GM11168 (cell line): ENCODE measurements at regions not wholly inside any gene's neighbourhood (a gene's known extent, or its start where the extent isn't known, plus 50 kb on each side); places are given as distances from the start of the nearest gene placed in this dataset.
"Not testable (repeated sequence)": the region's sequence is repeated elsewhere in the genome, so short reads cannot be mapped to it uniquely, and the experiment has no call there.

Experiments
- in situ Hi-C: fragments of 300-500 bp; cut with MboI; formaldehyde crosslinking; loops from one replicate; pipeline ENCODE4 v1.12.0; 2022; ENCODE audit warnings: low sequenced_read_pairs; ENCODE audit not compliant: unreplicated experiment

DNA sequence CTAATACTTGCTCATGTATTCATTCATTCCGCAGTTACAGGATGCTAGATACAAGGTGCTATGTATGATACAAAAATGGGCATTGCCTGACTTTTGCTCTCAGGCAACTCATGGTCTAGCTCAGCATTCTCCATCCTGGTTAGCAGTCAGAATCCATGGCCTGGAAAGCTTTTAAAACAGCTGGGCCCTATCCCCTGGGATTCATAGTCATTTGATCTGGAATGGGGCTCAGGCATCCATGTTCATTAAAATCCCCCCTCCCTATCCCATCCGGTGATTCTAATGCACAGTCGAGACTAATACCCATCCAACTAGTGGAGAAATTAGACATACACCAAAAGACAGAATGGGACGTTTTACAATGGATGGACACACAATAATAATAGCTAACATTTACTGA, 104.1 kb upstream of the TMEM132E start:
- in situ Hi-C loops: no loop called here

DNA sequence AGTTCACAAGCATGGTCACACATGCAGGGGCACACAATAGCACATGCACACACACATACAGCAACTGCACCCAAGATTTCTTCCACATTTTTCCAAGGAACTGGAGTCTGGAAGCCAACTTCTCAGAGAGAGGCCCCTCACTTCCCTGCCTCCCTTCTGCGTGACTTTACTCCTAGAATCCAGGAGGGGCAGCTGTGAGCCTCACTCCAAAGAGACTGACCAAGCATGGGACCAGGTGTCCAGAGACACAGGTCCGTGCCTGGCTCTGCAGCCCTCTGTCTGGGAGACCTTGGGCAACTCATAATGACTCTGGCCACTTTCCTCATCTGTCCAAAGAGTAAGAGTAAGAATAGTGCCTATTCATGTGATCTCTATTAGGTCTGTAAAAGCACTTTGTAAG, 104.7 kb upstream of the TMEM132E start:
- in situ Hi-C loops: no loop called here

DNA sequence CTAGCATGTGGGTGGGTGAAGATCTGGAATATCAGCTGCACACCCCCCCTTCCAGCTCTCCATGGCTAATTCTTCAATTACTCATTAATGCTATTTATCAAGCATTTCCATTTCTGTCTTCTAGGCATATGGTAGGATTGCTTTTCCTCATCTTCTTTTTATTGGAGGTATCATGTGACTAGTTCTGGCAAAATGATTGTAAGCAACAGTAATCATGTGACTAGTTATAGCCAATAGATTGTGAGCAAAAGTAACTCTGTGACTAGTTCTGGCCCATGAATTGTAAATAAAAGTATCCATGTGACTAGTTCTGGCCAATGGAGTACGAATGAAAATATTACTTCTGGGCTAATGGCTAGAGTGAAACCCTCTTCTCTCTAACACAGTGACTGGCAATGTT, 107.0 kb upstream of the TMEM132E start:
- in situ Hi-C loops: no loop called here

DNA sequence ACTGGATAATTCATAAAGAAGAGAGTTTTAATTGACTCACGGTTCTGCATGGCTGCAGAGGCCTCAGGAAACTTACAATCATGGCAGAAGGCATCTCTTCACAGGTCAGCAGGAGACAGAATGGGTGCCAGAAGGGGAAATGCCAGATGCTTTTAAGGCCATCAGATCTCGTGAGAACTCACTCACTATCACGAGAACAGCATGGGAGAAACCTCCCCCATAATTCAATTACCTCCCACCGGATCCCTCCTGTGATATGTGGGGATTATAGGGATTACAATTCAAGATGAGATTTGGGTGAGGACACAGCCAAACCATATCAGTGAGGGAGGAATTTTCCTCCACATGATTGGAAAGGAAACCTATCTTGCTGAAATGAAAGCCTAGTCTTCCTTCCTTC, 108.1 kb upstream of the TMEM132E start:
- in situ Hi-C loops: not testable (repeated sequence)

DNA sequence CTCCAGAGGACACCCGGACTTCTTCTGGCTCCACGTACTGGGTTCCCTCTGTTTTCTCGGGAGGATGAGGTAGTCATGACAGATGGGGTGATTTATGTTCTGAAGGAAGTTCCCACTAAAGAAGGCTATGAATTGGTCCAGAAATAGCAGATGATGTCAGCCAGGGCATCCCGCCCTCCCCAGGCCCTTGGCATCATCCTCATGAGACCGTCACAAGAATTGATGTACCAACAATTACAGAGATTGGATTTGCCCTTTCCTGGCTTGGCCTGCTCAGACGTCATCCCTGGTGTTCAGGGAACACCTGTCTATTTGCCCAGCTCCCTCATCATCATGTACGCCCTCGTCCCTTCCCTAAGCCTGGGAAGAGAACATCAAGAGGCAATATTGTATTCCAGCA, 102.8 kb upstream of the CCL1 start:
- in situ Hi-C loops: no loop called here

DNA sequence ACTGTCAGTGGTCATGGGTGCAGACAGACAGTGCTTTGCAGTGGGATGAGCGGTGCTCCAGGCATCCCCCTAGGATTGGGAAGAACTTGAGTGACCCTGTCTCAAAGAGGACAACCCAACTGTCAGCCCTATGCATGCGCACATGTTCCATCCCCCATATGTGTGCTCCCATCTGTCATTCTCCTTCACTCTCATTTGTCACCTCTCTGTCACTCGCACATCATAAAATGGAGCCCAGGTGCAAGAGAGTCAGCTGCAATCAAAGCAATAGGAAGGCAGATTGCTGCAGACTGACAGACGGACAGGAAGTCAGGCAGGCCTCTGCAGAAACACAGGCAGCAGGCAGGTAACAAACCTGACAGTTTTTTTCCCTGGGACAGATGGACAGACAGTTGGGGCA, 101.8 kb upstream of the CCL1 start:
- in situ Hi-C loops: no loop called here

DNA sequence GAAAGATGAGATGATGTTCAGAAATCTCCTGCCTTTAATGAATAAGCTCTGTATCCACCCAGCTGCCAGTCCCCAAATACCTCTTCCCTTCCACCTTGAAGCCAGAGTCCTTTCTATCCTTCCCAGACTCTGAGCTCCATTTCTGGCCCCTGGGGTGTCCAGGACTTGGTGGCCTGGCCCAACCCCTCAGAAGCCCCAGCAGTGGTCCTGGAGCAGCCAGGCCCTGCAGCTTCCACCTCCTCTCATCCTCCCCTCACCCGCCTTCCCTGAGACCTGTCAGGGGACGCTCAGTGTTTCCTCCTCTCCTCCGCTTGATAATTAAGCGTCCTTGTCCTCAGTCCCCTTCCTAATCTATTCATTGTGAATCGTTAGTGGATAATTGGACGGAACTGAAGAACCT, 95.2 kb upstream of the CCL1 start:
- in situ Hi-C loops: no loop called here

DNA sequence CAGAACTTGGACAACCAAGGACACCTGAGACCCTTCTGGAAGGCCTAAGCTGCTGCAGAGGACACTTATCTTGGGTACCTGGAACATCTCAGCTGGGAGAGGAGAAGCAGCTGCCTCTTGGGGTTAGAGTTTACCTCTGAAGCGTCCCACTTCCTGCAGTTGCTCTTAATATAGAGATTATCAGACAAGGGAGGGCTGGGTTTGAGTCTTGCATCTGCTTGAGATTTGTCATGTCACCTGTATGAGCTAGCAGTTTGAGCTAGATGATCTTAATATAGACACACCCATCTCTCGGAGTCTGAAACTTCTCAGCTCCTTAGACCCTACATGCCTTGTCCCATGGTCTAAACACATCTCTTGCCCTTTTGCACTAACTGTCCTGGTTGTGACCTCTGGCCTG, 93.1 kb upstream of the CCL1 start:
- in situ Hi-C loops: no loop called here

DNA sequence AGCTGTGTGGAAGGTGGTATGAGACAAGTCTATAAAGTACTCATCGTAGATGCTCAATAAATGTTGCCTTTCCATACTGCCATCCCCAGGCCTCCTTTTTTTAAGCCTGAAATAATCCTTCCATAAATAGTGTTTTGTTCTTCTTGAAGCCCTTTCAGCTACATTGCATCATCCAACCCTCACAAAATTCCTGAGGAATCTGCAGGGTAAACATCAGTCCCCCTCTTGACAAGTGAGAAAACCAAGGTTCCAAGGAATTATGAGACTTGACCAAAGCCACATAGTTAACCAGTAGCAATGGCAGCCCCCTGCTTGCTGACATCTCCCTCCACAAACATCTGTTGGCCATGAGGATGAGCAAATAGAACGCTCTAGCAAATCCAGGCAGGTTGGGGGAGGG, 89.7 kb upstream of the CCL1 start:
- in situ Hi-C loops: no loop called here

DNA sequence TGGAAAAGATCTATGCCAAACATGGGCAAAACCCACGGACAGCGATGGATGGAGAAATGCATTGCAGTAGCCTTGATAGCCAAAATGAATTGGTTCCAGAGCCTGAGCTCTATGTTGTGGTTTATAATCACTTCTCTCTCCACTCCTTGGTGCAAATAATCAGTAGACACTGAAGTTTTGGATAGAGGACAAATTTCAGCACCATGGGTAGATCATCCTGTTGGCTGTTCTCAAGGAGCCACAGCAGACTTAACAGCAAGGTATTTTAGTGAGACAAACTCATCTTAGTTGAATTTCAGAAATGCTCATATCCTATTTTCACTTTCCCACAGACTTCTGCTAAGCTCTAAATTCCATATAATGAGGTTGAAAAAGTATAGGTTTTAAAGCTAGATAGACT, 88.3 kb upstream of the CCL1 start:
- in situ Hi-C loops: no loop called here

DNA sequence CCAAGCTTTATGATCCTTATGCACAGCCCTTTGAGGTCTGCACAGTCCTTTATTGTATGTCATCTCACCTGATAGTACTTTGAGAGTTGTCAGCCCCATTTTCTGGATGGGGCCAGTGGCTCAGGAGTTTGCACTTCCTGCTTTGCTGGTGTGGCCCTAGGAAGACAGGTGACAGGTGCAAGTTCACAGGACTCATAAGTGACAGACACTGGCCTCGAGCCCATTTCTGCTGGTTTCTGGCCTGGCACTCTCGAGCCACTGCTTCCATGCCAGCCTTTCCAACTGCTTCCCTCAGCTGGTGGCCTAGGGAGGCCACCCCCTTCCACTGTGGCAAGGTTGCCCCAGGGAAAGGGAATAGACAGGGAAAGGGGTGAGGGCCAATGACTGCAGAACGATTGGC, 84.4 kb upstream of the CCL1 start:
- in situ Hi-C loops: loop anchor here (25.0 kb wide), 2 partner anchors 190 to 665 kb away; partner anchors contain the start of genes FNDC8 and RAD51D

DNA sequence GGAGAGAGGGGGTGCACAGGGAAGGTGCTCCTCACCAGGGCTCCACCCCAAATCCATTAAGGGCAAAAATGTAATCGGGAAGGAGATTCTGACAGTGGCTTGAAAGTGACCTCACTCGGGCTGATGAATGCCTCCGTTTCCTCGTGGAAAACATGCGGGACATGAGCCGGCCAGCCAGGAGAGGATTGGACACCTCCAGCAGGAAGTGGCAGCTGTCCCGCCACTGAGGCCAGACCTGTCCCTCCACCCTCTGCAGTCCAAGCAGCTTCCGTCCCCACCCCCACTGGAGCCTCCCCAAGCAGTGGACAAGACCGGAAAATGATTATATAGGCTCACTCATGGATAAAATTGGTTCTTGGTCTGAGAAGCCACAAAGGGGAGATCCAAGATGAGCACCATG, 82.1 kb upstream of the CCL1 start:
- in situ Hi-C loops: loop anchor here (25.0 kb wide), 2 partner anchors 192 to 667 kb away; partner anchors contain the start of genes FNDC8 and RAD51D

DNA sequence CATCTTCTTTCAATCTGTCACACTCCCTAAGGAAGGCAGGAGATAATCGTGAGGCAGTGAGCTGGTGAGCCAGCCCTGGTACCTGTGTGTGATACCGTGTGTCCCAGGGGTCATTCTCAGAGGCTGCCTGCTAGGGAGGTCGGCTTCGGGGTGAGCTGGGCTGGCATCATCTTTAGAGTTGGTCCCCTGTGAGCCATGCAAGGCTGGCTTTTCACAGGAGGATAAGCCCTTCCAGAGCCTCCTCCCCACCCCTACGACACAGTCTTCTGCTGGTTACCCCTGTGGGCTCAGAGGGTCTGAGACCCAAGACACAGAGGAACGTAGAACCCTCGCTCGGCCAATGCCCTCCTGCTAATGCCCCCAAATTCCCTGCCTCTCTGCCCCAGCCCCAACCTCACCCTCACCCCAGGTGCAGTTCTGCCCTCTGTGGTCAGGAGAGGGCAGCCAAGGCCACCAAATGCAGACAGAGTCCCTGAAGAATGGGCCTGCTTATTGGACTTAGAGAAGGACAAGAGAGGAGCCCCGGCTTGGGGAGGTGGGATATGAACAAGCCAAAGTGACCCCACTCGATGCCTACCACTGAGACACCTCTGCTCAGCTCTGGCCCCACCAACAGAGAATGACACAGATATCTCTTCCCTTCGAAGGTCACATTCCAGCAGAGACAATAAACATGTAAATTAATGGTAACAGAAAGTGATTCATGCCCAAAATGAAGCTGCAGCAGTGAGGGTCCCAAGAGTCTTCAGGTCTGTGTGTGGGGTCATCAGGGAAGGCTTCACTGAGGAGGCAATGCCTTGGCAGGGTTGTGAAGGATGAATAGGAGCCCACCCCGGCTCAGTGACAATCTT, 80.8 kb upstream of the CCL1 start:
- in situ Hi-C loops: loop anchor here (25.0 kb wide), 2 partner anchors 193 to 668 kb away; partner anchors contain the start of genes FNDC8 and RAD51D

DNA sequence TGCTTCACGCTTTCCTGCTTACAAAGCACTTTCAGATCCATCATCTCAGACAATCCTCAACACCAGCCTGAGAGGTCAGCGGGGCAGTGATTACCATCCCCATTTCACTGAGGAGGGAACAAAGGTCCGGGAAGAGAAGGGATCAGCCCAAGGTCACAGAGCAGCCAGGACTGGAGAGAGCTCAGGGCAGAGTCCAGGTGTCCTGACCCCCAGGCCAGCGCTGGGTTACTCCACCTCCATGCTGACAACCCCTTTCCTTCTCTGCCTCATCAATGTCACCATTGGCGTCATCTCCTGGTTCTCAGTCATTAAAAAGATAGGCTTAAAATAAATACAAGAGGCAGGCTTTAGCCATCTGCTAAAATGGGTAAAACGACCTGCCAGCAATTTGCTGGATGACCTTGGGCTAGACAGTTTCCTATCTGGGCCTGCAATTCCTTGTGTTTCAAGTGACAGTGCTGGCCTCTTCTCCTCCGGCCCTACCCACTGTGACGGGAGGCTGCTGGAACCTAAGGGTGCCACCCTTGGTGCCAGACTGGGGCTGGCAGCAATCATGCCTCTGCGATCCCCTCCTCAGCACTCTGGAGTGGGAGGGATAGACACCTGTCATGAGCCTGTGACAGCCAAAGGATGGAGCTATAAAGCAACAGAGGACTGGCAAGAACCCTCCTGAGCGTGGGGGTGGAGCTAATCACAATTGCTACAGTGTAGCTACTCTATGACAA, 79.5 kb upstream of the CCL1 start:
- in situ Hi-C loops: loop anchor here (25.0 kb wide), 2 partner anchors 195 to 670 kb away; partner anchors contain the start of genes FNDC8 and RAD51D

DNA sequence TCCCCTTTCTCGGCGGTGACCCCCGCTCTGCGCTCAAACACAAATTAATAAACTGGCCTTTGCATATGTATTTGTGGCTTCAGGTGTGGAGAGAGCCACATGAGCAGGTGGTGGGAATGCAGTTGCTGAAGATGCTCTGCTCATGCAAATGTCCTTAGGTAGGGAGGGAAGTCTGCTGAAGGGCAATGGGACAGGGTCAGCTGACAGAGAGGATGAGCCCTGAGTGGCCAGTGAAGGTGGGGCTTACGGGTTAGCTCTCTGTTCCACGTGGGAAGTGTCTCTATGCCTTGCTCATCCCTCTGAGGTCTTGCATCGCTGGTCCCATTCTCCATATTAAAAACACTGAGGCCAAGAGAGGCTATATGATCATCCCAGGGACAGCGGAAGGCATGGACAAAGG, 74.2 kb upstream of the CCL1 start:
- in situ Hi-C loops: loop anchor here (25.0 kb wide), 2 partner anchors 200 to 675 kb away; partner anchors contain the start of genes FNDC8 and RAD51D

DNA sequence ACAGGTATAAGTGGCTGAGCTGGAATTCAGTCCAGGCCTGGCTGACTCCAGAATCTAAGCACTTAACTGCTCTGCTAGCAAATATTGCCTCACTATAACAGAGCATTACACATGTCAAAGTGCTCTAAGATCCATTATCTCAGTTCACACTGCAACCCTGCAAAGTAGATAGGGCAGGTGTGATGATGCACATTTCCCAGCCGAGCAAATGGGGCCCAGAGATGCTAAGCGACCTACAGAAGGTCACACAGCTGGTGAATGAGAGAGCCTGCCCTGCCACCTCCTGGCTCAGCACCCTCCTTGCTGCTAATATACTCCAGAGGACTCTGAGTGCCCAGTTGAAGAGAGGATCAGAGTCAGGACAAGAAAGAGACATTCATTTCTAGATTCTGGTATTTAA, 73.6 kb upstream of the CCL1 start:
- in situ Hi-C loops: loop anchor here (25.0 kb wide), 2 partner anchors 201 to 676 kb away; partner anchors contain the start of genes FNDC8 and RAD51D

DNA sequence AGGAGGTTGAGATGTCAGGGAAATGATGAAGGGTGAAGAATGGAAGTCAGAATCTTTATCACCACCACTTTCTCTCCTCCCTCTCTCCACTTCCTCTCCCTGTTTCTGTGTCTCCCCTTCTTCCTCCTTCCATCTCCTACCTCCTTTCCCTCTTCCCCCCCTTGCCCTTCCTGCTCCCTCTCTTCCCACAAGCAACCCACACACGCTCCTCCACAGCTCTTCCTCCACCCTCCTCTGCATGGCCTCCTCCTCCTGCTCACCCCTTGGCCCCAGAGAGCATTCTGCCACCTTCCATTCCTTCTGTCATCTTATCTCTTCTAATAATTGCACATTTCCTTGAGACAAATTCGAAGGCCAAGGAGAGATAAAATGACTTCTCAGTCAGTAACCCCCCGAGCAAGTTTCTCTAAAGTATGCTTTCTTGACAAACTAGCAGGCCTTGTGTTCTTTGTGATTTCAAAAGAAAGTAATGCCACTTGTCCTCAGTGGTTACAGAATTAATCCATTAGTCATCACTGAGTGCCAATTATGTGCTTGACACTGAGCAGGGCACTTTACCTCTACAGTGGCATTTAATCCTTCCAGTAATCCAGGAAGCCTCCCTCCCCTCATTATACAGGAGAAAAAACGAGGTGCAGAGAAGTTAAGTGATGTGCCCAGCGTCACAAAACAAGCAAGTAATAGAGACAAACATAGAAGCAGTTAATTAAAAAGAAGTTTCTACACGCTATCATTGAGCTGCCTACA, 72.3 kb upstream of the CCL1 start:
- in situ Hi-C loops: loop anchor here (25.0 kb wide), 2 partner anchors 202 to 677 kb away; partner anchors contain the start of genes FNDC8 and RAD51D

DNA sequence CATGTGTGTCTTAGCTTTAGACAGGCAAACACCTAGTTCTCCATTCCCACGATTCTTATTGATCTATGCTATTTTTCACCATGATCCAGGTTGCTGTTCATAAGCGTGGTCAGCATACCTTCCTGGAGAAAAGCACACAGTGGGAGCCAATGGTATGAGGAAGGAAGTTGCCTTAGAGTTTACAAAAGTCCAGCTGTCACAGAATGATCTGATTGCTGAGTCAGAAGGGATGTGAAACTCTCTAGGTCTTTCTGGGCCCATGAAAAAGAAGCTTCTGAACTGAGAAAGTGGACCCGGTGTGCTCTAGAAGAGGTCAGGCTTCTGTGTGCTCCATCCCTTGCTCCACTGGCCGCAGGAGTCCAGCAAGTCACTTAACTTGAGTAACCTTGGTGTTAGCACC, 71.0 kb upstream of the CCL1 start:
- in situ Hi-C loops: loop anchor here (25.0 kb wide), 2 partner anchors 203 to 678 kb away; partner anchors contain the start of genes FNDC8 and RAD51D

DNA sequence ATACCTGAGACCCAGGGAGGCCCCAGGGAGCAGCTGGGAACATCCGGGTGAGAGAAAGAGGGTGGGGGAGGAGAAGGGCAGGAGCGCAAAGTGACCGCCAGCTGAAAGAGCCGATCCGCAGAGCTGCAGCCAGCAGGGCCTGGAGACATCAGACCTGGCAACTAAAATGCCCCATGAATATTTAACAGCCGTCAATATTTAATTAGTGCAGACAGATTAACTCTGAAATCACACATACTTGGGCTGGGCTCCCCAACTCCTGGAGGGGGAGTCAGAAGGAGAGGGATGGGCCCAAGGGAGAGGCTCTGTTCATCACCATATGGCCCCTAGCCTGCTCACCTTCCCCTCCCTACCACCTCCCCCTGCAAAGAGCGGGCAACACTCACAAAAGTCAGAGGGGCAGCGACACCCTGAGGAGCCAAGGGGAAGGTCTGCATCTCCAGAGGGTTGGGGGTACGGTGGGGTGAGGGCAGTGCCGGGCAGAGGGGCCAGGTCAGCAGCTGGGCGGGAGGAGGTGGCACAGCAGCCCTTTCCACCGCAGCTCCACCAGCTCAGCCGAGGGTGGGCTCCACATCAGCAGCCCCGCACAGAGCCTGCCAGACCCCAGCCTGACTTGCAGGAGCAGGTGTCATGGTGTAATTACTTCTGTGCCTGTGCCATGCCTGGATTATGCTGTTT, 61.9 kb upstream of the CCL1 start:
- in situ Hi-C loops: loop anchor here (25.0 kb wide), 2 partner anchors 212 to 687 kb away; partner anchors contain the start of genes FNDC8 and RAD51D
